Activated CD4-positive, alpha-beta T cell treated with anti-CD3 and anti-CD28 coated beads for 24 hours (primary cell): ENCODE measurements at regions not wholly inside any gene's neighbourhood (a gene's known extent, or its start where the extent isn't known, plus 50 kb on each side); places are given as distances from the start of the nearest gene placed in this dataset.
"Not testable (repeated sequence)": the region's sequence is repeated elsewhere in the genome, so short reads cannot be mapped to it uniquely, and the experiment has no call there.

ENCODE experiments used
- DNase-seq, 2 donors: peaks; one replicate each; pipeline ENCODE4 v3.0.0-alpha.2; 2020; ENCODE audit warnings: low read depth in 2 of 2

GRCh38 chr7:118918556-118918955 is 694.1 kb downstream of the ANKRD7 start:
- DNase-seq, result no peak

DNA sequence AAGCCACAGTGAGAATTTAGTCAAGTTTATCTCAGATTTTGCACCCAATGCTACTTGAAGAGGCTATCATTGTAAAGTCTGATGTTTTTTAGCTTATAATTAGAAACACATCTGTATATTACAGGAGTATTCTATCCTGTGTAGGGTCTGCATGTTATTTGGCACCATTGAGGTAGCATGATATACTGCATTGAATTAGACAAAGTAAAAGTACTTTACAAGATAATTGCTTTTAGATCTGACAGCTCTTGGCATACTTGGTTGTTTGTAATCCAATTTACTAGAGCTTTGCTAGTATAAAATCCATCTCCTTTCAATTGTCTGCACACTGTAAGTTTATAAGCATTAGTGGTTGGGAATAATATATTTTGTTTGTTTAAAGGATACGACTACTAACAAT is 714.3 kb downstream of the ANKRD7 start:
- no peak for DNase-seq

GRCh38 chr7:118944271-118944670 is 719.8 kb downstream of the ANKRD7 start:
- DNase-seq, result no peak

GRCh38 chr7:118945911-118946682 is 721.6 kb downstream of the ANKRD7 start:
- no peak for DNase-seq

- DNase-seq, result no peak
Measured at GRCh38 chr7:118948508-118948907, 724.0 kb downstream of the ANKRD7 start.

DNA sequence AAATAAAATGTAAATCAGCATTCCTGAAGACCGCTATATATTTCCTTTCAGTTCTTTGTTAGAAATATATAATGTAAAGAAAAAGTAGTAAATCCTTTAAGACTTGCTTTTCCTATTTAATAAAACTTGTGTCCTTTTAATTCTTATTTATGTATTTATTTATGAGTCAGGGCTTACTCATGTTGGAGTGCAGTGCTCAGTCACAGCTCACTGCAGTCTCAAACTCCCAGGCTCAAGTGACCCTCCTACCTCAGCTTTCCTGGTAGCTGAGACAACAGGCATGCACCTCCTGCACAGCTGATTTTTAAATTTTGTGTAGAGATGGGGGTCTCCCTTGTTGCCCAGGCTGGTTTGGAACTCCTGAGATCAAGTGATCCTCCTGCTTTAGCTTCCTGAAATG is 724.5 kb downstream of the ANKRD7 start:
- no peak for DNase-seq

DNA sequence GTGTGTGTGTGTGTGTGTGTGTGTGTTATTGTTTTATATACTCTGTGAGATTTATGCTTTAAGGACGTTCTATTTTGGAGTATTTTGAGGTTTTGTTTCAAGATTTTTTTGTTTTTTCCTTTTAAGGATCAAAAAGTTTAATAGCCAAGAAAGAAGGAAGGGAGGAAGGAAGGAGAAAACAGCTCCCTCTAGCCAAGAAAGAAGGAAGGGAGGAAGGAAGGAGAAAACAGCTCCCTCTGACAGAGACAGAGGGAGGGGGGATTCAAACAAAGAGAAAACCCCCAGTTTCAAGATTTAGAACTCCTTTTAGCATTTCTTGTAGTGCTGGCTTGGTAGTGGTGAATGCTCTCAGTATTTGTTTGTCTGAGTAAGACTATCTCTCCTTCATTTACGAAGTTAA is 731.8 kb downstream of the ANKRD7 start:
- DNase-seq, result not testable (repeated sequence)

DNA sequence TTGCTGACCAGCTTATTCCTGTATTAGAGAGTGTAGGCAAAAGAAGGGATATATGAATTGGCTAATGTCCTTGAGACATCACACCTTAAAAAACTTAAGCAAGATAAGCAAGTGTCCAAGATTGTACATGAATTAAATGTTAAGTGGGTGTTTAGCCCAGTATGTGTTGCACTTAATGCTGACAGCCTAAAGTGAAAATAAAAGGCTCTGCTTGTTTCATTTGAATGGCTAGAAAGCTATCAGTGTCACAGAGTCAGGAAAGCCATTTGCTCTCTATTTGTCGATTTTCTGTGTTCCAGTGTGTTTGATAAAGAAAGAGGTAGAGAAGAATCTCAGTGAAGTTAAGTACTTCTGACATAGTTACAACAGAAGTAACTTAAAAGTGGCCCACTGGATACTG is 744.9 kb downstream of the ANKRD7 start:
- no peak for DNase-seq

- DNase-seq, result no peak
Measured at GRCh38 chr7:118971706-118972105, 747.2 kb downstream of the ANKRD7 start.

DNA sequence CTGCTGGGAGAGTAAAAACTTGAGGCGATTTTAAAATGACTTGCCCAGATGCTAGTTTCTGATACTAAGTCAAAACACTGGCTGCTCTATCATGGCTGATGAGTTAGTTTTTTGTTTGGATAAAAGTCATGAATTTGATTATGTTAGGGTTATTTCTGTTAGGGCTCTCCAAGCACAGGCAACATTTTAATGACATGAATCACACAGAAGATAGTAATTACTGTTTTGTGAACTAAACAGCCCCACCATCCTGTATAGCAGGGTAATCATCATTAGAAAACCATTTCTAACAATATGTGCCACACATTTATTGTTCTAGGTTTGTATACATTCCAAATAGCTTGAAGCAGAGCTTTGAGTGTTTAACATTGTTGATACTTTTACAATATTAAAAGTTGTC is 750.3 kb downstream of the ANKRD7 start:
- DNase-seq, result no peak

GRCh38 chr7:118995350-118995749 is 770.8 kb downstream of the ANKRD7 start:
- no peak for DNase-seq

- no peak for DNase-seq
Measured at GRCh38 chr7:119007236-119007635, 782.7 kb downstream of the ANKRD7 start.

GRCh38 chr7:119010635-119011034 is 786.1 kb downstream of the ANKRD7 start:
- no peak for DNase-seq

DNA sequence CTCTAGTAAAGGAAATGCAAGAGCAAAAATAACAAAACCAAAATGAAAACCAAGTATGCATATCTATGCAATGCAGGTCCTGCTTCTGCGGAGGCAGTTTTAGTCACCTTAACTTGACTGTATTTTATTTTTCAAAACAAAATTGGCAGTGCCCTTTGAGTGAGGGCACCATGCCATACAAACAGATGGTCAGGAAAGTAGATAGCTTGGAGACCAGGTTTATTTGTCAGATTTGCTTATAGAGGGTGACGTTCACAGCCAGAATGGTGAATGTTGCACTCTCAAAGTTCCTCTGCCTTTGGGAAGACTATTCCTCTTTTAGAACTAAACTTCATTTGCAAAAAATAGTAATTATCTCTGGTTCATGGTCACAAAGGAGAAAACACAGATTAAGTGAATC is 801.9 kb downstream of the ANKRD7 start:
- no peak for DNase-seq

- no peak for DNase-seq
Measured at GRCh38 chr7:119028736-119029135, 804.2 kb downstream of the ANKRD7 start.

DNA sequence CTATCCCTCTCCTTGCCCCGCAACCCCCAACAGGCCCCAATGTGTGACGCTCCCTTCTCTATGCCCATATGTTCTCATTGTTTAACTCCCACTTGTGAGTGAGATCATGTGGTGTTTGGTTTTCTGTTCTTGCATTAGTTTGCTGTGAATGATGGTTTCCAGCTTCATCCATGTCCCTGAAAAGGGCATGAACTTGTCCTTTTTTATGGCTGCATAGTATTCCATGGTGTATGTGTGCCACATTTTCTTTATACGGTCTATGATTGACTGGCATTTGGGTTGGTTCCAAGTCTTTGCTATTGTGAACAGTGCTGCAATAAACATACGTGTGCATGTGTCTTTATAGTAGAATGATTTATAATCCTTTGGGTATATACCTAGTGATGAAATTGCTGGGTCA is 807.6 kb downstream of the ANKRD7 start:
- not testable (repeated sequence) for DNase-seq

DNA sequence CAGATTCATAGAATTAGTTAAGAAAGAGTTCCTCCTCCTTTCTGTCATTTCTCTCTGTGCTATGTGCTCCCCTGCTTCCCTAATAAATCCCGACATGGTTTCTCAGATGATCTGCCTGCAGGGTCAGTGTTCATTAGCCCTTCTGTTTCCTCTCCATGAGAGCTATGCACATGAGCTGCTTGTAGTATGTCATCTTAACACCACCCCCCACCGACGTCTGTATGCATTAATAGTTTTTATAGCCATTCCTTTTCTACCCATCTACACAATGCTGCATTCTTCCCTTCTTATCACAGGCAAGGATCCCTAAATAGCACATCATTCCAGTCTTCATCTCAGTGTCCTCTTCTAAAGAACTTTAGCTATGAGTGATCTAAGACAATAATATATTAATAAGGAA is 809.1 kb downstream of the ANKRD7 start:
- DNase-seq, result no peak

DNA sequence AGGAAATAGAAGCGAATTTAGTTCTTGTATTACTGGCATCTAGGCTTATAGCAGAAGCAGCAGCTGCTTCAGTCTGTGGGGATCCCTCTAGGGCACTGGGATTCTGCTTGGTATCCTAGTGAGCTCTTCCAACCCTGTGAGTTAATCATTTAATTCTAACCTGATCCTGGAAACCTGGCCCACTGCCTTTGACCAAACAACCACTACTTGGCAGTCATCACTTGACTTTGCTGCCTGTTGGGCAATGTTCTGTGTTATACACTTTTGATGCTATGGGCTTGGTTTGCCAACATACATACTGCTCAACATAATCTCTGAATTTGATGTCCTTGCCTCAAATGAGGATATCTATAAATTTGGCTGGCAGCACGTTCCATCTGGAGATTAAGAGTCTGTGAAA is 813.4 kb downstream of the ANKRD7 start:
- no peak for DNase-seq

- DNase-seq, result no peak
Measured at GRCh38 chr7:119046068-119046467, 821.6 kb downstream of the ANKRD7 start.

DNA sequence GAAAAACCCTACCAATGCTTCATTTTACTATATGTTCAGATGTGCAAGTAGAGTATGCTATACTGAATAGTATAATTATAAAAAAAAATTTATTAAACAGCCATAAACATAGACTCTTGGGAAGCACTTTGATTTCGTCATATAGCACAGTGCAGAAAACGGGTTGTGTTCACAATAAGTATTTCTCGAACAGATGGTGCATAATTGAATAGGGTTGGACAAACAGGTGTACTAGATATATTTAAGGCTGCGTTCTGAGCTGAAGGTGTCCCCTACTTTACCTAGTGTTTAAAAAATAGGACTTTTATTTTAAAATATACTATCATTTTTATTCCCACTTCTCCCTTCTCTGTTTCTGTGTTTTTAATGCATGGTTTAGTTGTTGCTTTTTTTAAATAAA is 841.5 kb downstream of the ANKRD7 start:
- DNase-seq, result no peak

GRCh38 chr7:119086026-119086425 is 861.5 kb downstream of the ANKRD7 start:
- DNase-seq, result no peak

- DNase-seq, result no peak
Measured at GRCh38 chr7:119090851-119091250, 866.3 kb downstream of the ANKRD7 start.

DNA sequence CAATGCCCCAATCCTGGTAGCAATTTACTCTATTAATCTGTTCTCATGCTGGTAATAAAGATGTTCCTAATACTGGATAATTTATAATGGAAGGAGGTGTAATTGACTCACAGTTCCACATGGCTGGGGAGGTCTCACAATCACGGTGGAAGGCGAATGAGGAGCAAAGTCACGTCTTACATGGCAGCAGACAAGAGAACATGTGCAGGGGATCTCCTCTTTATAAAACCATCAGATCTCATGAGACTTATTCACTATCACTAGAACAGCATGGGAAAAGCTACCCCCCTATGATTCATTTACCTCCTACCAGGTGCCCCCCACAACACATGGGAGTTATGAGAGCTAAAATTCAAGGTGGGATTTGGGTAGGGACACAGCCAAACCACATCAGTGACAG is 872.2 kb downstream of the ANKRD7 start:
- DNase-seq, result no peak

DNA sequence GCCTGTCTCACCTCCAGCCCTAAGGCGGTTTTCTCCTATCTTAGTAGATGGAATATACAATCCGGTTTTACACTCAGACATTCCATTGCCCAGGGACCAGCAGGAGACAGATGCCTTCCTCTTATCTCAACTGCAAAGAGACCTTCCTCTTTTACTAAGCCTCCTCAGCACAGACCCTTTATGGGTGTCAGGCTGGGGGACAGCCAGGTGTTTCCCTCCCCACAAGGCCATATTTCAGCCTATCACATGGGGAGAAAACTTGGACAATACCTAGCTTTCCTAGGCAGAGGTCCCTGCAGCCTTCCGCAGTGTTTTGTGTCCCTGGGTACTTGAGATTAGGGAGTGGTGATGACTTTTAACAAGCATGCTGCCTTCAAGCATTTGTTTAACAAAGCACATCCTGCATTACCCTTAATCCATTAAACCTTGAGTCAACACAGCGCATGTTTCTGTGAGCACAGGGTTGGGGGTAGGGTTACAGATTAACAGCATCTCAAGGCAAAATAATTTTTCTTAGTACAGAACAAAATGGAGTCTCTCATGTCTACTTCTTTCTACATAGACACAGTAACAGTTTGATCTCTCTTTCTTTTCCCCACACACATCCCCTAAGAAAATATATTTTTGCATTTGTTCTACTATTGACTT is 876.2 kb downstream of the ANKRD7 start:
- not testable (repeated sequence) for DNase-seq
